Smooth muscle cell (in vitro differentiated cells): ENCODE measurements at regions not wholly inside any gene's neighbourhood (a gene's known extent, or its start where the extent isn't known, plus 50 kb on each side); places are given as distances from the start of the nearest gene placed in this dataset.
"Not testable (repeated sequence)": the region's sequence is repeated elsewhere in the genome, so short reads cannot be mapped to it uniquely, and the experiment has no call there.

Experiments used
- DNase-seq: peaks from one replicate; lab custom pipeline; 2025; ENCODE audit not compliant: unreplicated experiment; lab: John Stamatoyannopoulos, UW
- H2AFZ ChIP-seq: fragments of 200-600 bp; sonication (generic); 2 replicates; pipeline ENCODE4 v1.6.0; 2016; ENCODE audit warnings: antibody characterized with exemption, low read depth, mild to moderate bottlenecking
- H3F3A ChIP-seq: fragments of 200-600 bp; sonication (generic); 2 replicates; pipeline ENCODE4 v1.6.0; 2017; ENCODE audit warnings: antibody characterized with exemption, low read depth
- H3K27ac ChIP-seq: fragments of 200-600 bp; sonication (generic); 2 replicates; pipeline ENCODE4 v1.5.1; 2016; ENCODE audit warnings: low read depth, mild to moderate bottlenecking
- H3K27me3 ChIP-seq: fragments of 200-600 bp; sonication (generic); 2 replicates; pipeline ENCODE4 v1.6.1; 2016; ENCODE audit warnings: low read depth, mild to moderate bottlenecking
- H3K36me3 ChIP-seq: fragments of 200-600 bp; sonication (generic); 2 replicates; pipeline ENCODE4 v1.5.1; 2016; ENCODE audit warnings: low read depth
- H3K4me1 ChIP-seq: fragments of 200-600 bp; sonication (generic); 2 replicates; pipeline ENCODE4 v1.5.1; 2016; ENCODE audit warnings: low read depth
- H3K4me2 ChIP-seq: fragments of 200-600 bp; sonication (generic); 2 replicates; pipeline ENCODE4 v1.6.0; 2016; ENCODE audit warnings: mild to moderate bottlenecking
- H3K4me3 ChIP-seq: fragments of 200-600 bp; sonication (generic); 2 replicates; pipeline ENCODE4 v1.5.1; 2016; ENCODE audit warnings: mild to moderate bottlenecking
- H3K79me2 ChIP-seq: fragments of 200-600 bp; sonication (generic); 2 replicates; pipeline ENCODE4 v1.6.0; 2016; ENCODE audit warnings: low read depth, mild to moderate bottlenecking
- H3K9ac ChIP-seq: fragments of 200-600 bp; sonication (generic); 2 replicates; pipeline ENCODE4 v1.6.0; 2016; ENCODE audit warnings: low read depth
- H3K9me3 ChIP-seq: fragments of 200-600 bp; sonication (generic); replicated peaks from 2 replicates; pipeline ENCODE4 v1.5.1; 2016; ENCODE audit warnings: low read depth
- H4K20me1 ChIP-seq: fragments of 200-600 bp; sonication (generic); 2 replicates; pipeline ENCODE4 v1.6.0; 2016; ENCODE audit warnings: low read depth
- WGBS: methylation state at CpG from one replicate; pipeline ENCODE4 v1.1.7; 2016; ENCODE audit warnings: low lambda C conversion rate; 5-methylcytosine and 5-hydroxymethylcytosine counted together

GRCh38 chr9:41367301-41367700 is 178.2 kb upstream of the ZNG1F start:
- peak overlapping the region; percentile 59 for H3K27ac ChIP-seq
- H3K27me3 ChIP-seq, H3K4me3 ChIP-seq, H3K9me3 ChIP-seq, H3K36me3 ChIP-seq, H2AFZ ChIP-seq, H3K4me2 ChIP-seq, DNase-seq, H3K79me2 ChIP-seq, H3K4me1 ChIP-seq, H3F3A ChIP-seq, H4K20me1 ChIP-seq, H3K9ac ChIP-seq: not testable (repeated sequence)
- 18% methylated on average over 2 of the region's 3 CpGs for WGBS

- not testable (repeated sequence) for H3K4me1 ChIP-seq, H3K4me3 ChIP-seq, H3K9me3 ChIP-seq, H3K36me3 ChIP-seq, H3K4me2 ChIP-seq, DNase-seq, H3K9ac ChIP-seq, H2AFZ ChIP-seq, H3K27me3 ChIP-seq, H4K20me1 ChIP-seq, H3K27ac ChIP-seq, H3F3A ChIP-seq, H3K79me2 ChIP-seq
- WGBS, result 100% methylated on average over 1 of the region's 1 CpG
These were observed 172.7 kb upstream of the ZNG1F start for GRCh38 chr9:41361790-41362189.

- peak overlapping the region; percentile 85 for H3K4me2 ChIP-seq
- H3F3A ChIP-seq, result not testable (repeated sequence)
These were observed 170.0 kb upstream of the ZNG1F start for GRCh38 chr9:41359116-41359515.

GRCh38 chr9:41358682-41359081 is 169.6 kb upstream of the ZNG1F start:
- H3K9me3 ChIP-seq, H3K4me1 ChIP-seq, H3K79me2 ChIP-seq, H3K36me3 ChIP-seq, H3K27ac ChIP-seq, H3K27me3 ChIP-seq, H4K20me1 ChIP-seq, H3F3A ChIP-seq: not testable (repeated sequence)
- Histone ChIP-seq H2AFZ (peak overlapping the region; percentile 89), H3K4me2 (peak overlapping the region; percentile 85), H3K4me3 (peak overlapping the region; percentile 62), H3K9ac (peak overlapping the region; percentile 72)
- peak; percentile 33 for DNase-seq
- WGBS, result 2% methylated on average over 33 of the region's 40 CpGs

More at GRCh38 chr9:41359116-41359515, 170.0 kb upstream of the ZNG1F start:
- not testable (repeated sequence) for H3K27ac ChIP-seq, H3K9me3 ChIP-seq, H4K20me1 ChIP-seq, H3K27me3 ChIP-seq, DNase-seq, H3K79me2 ChIP-seq, H3K36me3 ChIP-seq, H3K4me1 ChIP-seq
- Histone ChIP-seq H2AFZ (peak overlapping the region; percentile 89), H3K4me3 (peak overlapping the region; percentile 62), H3K9ac (peak overlapping the region; percentile 72)
- 23% methylated on average over 12 of the region's 27 CpGs for WGBS

- not testable (repeated sequence) for H3K9me3 ChIP-seq, H3F3A ChIP-seq, H3K27me3 ChIP-seq, H3K4me2 ChIP-seq, H4K20me1 ChIP-seq, H3K4me1 ChIP-seq, H3K9ac ChIP-seq, H3K36me3 ChIP-seq, DNase-seq, H3K27ac ChIP-seq, H3K79me2 ChIP-seq, H2AFZ ChIP-seq
- WGBS, result 90% methylated on average over 25 of the region's 31 CpGs
- peak overlapping the region; percentile 62 for H3K4me3 ChIP-seq
These were observed 168.8 kb upstream of the ZNG1F start for GRCh38 chr9:41357918-41358404.

GRCh38 chr9:41357350-41357748 is 168.2 kb upstream of the ZNG1F start:
- not testable (repeated sequence) for H3K4me3 ChIP-seq, H3K9me3 ChIP-seq, H3K27ac ChIP-seq, H4K20me1 ChIP-seq, H3K4me2 ChIP-seq, H3F3A ChIP-seq, H3K27me3 ChIP-seq, H3K36me3 ChIP-seq, DNase-seq, H2AFZ ChIP-seq, H3K4me1 ChIP-seq, H3K79me2 ChIP-seq, H3K9ac ChIP-seq
- WGBS, result 100% methylated on average over 16 of the region's 21 CpGs

- not testable (repeated sequence) for H3K9ac ChIP-seq, H3K4me2 ChIP-seq, H3K9me3 ChIP-seq, H4K20me1 ChIP-seq, H3K4me3 ChIP-seq, DNase-seq, H3K79me2 ChIP-seq, H3K4me1 ChIP-seq, H3K27me3 ChIP-seq, H3F3A ChIP-seq, H3K36me3 ChIP-seq, H2AFZ ChIP-seq, H3K27ac ChIP-seq
- 100% methylated on average over 1 of the region's 42 CpGs for WGBS
These were observed 167.7 kb upstream of the ZNG1F start for GRCh38 chr9:41356588-41357349.

GRCh38 chr9:41355712-41356450 is 166.8 kb upstream of the ZNG1F start:
- H3K36me3 ChIP-seq, DNase-seq, H3K4me2 ChIP-seq, H3K4me3 ChIP-seq, H2AFZ ChIP-seq, H3K4me1 ChIP-seq, H4K20me1 ChIP-seq, H3K79me2 ChIP-seq, H3K9ac ChIP-seq, H3K27me3 ChIP-seq, H3F3A ChIP-seq, H3K27ac ChIP-seq, H3K9me3 ChIP-seq: not testable (repeated sequence)
- 100% methylated on average over 8 of the region's 36 CpGs for WGBS
